ENCODE measurements at regions not wholly inside any gene's neighbourhood (a gene's known extent, or its start where the extent isn't known, plus 50 kb on each side); places are given as distances from the start of the nearest gene placed in this dataset.
"Not testable (repeated sequence)": the region's sequence is repeated elsewhere in the genome, so short reads cannot be mapped to it uniquely, and the experiment has no call there.

DNA sequence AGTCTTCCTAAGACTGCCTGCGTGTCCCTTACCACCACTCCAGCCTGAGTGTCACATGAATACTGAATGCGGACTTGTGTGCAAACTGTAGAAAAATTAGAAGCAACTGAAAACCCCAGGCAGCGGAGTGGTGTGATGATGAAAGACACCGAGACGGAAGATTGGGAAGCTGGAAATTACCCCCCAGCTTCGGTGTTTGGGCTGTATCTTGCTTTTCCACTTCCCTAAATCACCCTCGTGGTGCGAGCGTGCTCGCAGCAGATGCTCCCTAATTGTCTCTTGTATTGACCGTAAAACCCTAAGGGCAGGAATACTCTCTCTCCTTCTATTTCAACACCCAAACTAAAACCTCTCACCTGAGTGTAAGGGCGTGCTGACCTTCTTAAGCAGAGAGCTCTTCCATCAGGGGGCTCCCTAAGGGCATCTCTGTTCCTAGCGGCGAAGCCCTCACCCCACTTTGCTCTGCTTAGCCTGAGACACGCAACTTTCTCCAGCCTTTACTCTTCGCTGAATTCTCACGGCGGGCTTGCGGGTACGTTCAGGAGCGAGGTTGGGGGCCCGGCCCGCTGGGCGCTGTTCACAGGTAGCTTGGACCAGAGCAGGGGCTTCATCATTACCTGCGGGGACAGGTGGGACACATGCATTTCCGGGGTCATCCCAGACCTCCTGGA lies 62.4 kb downstream of the CRYBB2 start:
- DNase-seq: no peak

DNA sequence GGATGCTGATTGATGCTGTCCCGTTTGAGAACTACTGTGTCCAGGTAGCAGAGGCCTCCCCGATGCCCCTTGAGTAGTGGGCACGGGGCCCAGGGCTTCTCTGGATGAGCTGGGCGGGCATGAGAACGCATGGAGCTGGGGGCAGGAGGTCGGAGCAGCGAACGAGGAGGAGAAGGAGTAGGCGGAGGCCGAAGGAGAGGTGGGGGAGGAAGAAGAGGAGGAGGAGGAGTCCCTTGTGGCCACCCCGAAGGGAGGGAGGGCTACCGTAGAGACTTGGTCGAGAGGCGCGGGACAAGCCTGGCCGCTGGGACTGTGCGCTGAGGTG lies 62.9 kb downstream of the CRYBB2 start:
- no peak for DNase-seq

- no peak for DNase-seq
These were observed 63.5 kb downstream of the CRYBB2 start for GRCh38 chr22:25282671-25283561.

DNA sequence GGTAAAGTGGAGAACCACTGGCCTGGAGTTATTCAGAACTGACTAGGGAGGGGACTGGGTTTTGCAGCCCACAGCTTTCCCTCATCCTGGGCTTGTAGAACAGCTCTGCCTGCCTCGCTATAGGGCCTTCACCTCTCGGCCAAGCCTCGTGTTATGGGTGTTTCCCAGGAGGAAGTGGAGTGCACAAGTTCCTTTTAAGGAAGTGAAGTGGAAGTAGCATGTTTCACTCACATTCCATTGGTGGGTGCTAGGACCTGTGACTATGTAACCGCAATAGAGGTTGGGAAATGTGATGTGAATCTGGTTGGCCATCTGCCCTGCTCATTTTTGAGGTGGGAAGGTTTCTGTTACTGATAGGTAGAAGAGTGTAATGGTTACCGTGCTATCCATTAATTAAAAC lies 69.0 kb downstream of the CRYBB2 start:
- DNase-seq: not testable (repeated sequence)

DNA sequence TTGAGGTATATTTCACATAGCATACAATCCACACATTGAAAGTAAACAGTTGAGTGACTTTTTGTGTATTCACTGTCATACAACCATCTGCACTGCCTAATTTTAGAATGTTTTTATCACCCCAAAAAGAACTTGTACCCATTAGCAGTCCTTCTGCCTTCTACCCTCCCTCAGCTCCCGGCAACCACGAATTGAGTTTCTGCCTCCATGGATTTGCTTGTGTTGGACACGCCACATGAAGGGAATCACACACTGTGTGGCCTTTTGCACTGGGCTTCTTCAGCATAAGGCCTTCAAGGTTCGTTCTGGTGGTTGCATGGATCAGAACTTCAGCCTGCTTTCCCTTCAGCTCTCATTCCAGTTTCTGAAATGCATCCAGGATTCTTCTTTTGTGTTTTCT lies 82.5 kb downstream of the CRYBB2 start:
- DNase-seq: not testable (repeated sequence)

DNA sequence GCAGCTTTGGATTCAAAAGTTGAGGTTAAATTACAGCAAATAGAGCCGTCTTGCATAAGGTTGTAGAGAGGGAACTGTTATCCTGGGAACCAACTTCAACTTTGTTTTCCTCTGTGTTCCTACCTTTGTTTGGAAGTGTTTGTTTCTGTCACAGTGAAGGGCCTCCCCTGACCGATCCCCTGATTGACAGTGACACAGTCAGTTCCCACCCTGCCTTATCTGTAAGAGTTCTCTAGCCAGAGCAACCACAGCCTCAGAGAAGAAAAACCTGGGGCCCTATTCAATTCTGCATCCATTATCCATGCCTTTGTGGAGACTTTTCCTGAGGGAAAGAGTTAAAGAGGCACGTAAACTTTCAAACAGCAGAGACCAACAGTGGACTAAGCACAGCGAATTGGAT lies 90.1 kb downstream of the CRYBB2 start:
- not testable (repeated sequence) for DNase-seq

DNA sequence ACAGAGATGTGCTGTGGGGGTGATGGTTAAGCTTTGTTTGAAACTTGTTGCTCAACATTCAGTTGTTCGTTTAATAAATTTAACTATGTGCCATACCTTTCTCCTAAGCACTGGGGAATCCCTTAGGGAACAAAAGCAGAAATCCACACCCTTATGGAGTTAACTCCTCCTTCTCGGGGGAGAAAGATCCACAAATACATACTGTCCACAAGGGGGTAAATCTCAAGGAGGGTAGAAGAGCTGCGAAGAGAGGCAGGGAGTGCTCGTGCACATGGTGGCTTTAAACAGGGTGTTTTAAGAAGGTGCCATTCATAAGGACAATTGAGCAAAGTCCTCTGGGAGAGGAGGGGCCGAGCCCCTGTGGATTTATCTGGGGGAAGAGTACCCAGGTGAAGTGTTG lies 92.5 kb downstream of the CRYBB2 start:
- not testable (repeated sequence) for DNase-seq

GRCh38 chr22:25318081-25318823 lies 98.8 kb downstream of the CRYBB2 start:
- no peak for DNase-seq

DNA sequence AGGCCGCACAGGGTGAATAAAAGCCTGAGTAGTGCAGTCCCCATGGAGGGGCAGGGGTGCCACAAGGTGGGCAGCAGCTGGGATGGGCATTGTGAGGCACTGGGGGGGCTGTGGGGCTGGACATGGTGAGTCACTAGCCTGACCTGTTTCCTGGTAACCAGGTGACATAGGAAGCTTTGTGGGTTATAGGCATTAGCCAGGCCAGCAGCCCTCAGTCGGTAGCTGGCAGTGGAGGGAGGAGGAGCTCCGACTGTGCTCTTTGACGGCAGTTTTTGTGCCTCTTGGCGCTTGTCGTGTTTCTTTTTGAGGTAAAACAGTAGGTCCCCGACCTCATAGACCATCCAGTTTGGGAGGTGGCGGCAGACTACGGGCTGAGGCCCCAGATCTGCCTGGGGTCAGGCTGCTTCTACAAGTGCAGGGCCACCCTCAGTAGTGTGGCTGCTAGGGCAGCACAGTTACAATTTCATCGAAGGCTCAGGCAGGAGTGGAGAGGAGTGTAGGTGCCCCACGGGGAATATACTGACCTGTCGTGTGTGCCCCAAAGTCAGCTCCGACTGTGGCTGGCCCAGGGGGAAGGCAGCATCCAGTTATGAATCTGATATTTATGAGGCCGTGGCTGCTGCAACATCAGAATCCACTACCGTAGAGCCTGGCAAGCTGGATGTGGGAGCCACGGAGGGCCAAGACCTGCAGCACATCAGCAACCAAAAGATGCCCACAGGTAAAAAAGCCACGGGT lies 107.7 kb downstream of the CRYBB2 start:
- no peak for DNase-seq

DNA sequence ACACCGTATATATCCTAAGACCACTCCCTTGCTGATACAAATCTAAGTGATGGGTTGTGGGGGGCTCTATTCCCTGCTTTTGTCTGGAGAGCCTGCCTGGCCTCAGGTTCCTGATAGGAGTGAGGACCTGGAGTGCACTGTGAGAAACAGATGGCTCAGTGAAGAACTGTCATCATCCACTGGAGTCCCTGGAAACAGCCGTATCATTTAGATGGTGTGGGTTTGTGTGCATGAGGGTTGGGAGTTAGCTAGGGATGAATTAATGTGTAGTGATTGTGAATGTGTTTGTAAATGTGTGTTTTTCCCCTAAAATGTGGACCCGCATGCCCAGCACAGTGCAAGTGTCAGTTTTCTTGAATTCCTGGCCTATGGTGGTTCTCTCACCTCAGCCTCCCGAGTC lies 111.6 kb downstream of the CRYBB2 start:
- DNase-seq: no peak

- not testable (repeated sequence) for DNase-seq
These were observed 112.5 kb downstream of the CRYBB2 start for GRCh38 chr22:25331911-25332310.

DNA sequence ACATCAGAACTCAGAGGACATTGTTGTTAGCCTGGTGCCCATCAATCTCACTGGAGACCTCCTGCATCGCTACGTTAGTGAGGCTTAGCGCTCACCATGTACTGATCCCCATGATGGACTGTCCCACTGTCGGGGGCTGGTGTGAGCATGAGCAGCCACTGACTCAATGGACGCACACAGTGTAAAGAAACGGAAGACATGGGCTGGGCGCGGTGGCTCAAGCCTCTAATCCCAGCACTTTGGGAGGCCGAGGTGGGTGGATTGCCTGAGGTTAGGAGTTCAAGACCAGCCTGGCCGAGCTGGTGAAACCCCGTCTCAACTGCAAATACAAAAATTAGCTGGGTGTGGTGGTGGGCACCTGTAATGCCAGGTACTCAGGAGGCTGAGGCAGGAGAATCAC lies 112.9 kb downstream of the CRYBB2 start:
- DNase-seq: no peak

DNA sequence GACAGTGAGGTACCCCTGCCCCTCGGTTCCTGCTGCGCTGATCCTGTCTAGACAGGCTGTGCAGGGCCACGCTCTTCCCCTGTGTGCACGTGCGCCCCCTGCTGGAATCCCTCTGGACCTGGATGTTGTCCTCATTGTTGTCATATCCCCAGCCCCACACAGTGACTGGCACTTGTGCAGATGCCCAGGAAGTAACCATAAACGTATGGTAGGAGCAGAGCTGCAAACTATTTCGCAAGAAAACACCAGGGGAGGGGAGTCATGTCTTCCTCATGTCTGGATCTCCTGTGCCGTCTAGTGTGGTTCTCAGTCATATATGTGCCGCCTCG lies 114.7 kb downstream of the CRYBB2 start:
- peak; percentile 18 to 24 for DNase-seq

DNA sequence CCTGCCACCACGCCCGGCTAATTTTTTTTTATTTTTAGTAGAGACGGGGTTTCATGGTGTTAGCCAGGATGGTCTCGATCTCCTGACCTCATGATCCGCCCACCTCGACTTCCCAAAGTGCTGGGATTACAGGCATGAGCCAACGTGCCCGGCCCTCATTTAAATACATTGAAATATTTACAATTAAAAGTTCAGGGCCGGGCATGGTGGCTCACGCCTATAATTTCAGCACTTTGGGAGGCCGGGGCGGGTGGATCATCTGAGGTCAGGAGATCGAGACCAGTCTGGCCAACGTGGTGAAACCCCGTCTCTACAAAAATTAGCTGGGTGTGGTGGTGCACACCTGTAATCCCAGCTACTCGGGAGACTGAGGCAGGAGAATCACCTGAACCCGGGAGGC lies 115.2 kb downstream of the CRYBB2 start:
- not testable (repeated sequence) for DNase-seq

DNA sequence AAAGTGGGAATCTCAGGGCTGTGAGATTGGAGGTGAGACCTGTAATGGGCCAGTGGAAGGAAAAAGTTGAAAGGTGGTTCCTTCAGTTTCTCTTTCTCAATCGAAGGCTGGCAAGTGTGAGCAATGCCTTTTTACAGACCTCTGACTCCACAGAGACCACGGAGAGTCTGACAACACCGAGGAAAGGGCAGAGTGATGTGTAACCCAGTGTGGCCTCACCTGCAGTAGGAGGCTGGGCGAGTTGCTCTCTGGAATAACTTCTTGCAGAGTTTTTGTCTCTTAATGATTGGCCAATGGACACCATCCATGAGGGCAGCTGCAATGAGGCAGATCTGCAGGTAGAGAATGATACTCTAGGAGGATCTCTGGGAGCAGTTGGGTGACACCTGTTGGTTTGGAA lies 115.8 kb downstream of the CRYBB2 start:
- DNase-seq: not testable (repeated sequence)

GRCh38 chr22:25340536-25340935 lies 121.1 kb downstream of the CRYBB2 start:
- not testable (repeated sequence) for DNase-seq

DNA sequence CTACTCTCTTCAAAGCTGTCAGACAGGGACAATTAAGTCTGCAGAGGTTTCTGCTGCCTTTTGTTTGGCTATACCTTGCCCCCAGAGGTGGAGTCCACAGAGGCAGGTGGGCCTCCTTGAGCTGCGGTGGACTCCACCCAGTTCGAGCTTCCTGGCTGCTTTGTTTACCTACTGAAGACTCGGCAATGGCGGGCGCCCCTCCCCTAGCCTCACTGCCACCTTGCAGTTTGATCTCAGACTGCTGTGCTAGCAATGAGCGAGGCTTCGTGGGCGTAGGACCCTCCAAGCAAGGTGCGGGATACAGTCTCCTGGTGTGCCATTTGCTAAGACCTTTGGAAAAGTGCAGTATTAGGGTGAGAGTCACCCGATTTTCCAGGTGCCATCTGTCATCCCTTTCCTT lies 124.9 kb downstream of the CRYBB2 start:
- not testable (repeated sequence) for DNase-seq

GRCh38 chr22:25346859-25347751 lies 127.7 kb downstream of the CRYBB2 start:
- DNase-seq: no peak

GRCh38 chr22:25347752-25348102 lies 128.3 kb downstream of the CRYBB2 start:
- DNase-seq: no peak

- DNase-seq: no peak
These were observed 129.0 kb downstream of the CRYBB2 start for GRCh38 chr22:25348391-25348790.

GRCh38 chr22:25348996-25349395 lies 129.6 kb downstream of the CRYBB2 start:
- not testable (repeated sequence) for DNase-seq

DNA sequence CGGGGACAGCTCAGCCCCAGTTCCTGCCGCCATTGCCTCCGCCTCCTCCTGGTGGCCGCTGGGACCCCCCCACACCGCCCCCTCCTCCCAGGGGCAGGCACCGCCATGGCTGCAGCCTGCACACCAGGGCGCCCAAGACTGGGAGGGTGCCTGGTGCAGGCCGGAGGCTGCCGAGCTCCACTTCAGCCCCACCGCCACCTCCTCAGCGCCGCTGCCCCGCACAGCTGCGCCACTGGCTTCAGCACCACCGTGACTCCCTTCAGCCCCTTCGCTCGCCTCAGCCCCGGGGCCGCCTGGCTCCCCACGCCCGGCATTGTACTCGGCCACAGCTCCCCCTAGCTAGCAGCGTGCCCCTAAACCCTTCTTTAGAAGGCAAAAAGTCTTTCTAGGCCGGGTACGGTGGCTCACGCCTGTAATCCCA lies 131.1 kb downstream of the CRYBB2 start:
- no peak for DNase-seq

All from activated CD4-positive, alpha-beta T cell treated with anti-CD3 and anti-CD28 coated beads, Interleukin-2, amount 50 U/mL, for 4 hours (primary cell).